OCI-LY7 (cell line): ENCODE measurements at regions not wholly inside any gene's neighbourhood (a gene's known extent, or its start where the extent isn't known, plus 50 kb on each side); places are given as distances from the start of the nearest gene placed in this dataset.

Experiments used
- BruUV-seq: library from RNA; stranded (reverse); fragments of 400-500 nt; replicated peaks from 2 replicates; lab custom pipeline; 2021; lab: Mats Ljungman, UMichigan
- CTCF ChIA-PET: fragments of 300-600 bp; sonication (Branson Sonifier 250); formaldehyde crosslinking; loops from one replicate; lab custom pipeline; 2022; ENCODE audit warnings: antibody characterized with exemption; ENCODE audit not compliant: unreplicated experiment; lab: Charles Lee
- POLR2A ChIA-PET: fragments of 300-600 bp; sonication (Branson Sonifier 250); formaldehyde crosslinking; loops from one replicate; lab custom pipeline; 2022; ENCODE audit warnings: antibody characterized with exemption; lab: Charles Lee
- DNase-seq: peaks from one replicate; pipeline ENCODE4 v3.0.0-alpha.2; 2015; ENCODE audit warnings: low spot score
- H2AFZ ChIP-seq: fragments of 200-600 bp; sonication (generic), shearing (Covaris generic); 2 replicates; pipeline ENCODE4 v1.6.1; 2014; ENCODE audit warnings: mild to moderate bottlenecking, antibody characterized with exemption, low read length, moderate library complexity
- H3K27ac ChIP-seq: fragments of 200-600 bp; sonication (generic); 2 replicates; pipeline ENCODE4 v1.5.1; 2014; ENCODE audit warnings: mixed run types, low read depth, mild to moderate bottlenecking, moderate library complexity, low read length, inconsistent platforms; ENCODE audit not compliant: poor library complexity, severe bottlenecking
- H3K36me3 ChIP-seq: fragments of 200-600 bp; sonication (generic); 2 replicates; pipeline ENCODE4 v1.6.1; 2014; ENCODE audit warnings: mild to moderate bottlenecking, antibody characterized with exemption, low read length, moderate library complexity, mixed read lengths; ENCODE audit not compliant: insufficient read depth
- H3K4me1 ChIP-seq: fragments of 200-600 bp; sonication (generic); 2 replicates; pipeline ENCODE4 v1.5.1; 2014; ENCODE audit warnings: mild to moderate bottlenecking, low read length; ENCODE audit not compliant: insufficient read depth, poor library complexity, severe bottlenecking
- H3K4me2 ChIP-seq: fragments of 200-600 bp; sonication (generic); 2 replicates; pipeline ENCODE4 v1.6.1; 2014; ENCODE audit warnings: mild to moderate bottlenecking, low read length
- H3K4me3 ChIP-seq: fragments of 200-600 bp; sonication (generic); 2 replicates; pipeline ENCODE4 v1.5.1; 2014; ENCODE audit warnings: mild to moderate bottlenecking, low read depth, low read length; ENCODE audit not compliant: poor library complexity, severe bottlenecking
- H3K79me2 ChIP-seq: fragments of 200-600 bp; sonication (generic); 2 replicates; pipeline ENCODE4 v1.6.1; 2016; ENCODE audit warnings: low read depth, mild to moderate bottlenecking, low read length, moderate library complexity, mixed read lengths; ENCODE audit not compliant: insufficient read depth
- H3K9me2 ChIP-seq: fragments of 200-600 bp; sonication (generic); 2 replicates; pipeline ENCODE4 v1.6.1; 2016; ENCODE audit warnings: mild to moderate bottlenecking, low read length, mixed read lengths; ENCODE audit not compliant: insufficient read depth
- H3K9me3 ChIP-seq: fragments of 200-600 bp; sonication (generic); 2 replicates; pipeline ENCODE4 v1.6.1; 2014; ENCODE audit warnings: mild to moderate bottlenecking, mixed run types, low read length, mixed read lengths
- H4K20me1 ChIP-seq: fragments of 200-600 bp; sonication (generic); 2 replicates; pipeline ENCODE4 v1.6.1; 2014; ENCODE audit warnings: mild to moderate bottlenecking, antibody characterized with exemption, low read length, moderate library complexity, mixed read lengths; ENCODE audit not compliant: insufficient read depth
- EZH2phosphoT487 ChIP-seq: fragments of 200-600 bp; sonication (generic); IDR thresholded peaks from 2 replicates; pipeline ENCODE4 v1.6.1; 2018; ENCODE audit warnings: low read depth, borderline replicate concordance, mild to moderate bottlenecking, mixed run types, antibody characterized with exemption, low read length, moderate library complexity, mixed read lengths
- intact Hi-C: fragments of 100-400 bp; cut with micrococcal nuclease; formaldehyde crosslinking; loops from one replicate; pipeline ENCODE4 v1.10.0; 2022; ENCODE audit not compliant: unreplicated experiment
- TF ChIP-seq, protein P1 (sequence below): fragments of 200-600 bp; sonication (generic); conservative IDR thresholded peaks from 2 replicates; pipeline ENCODE4 v1.5.1; 2014; ENCODE audit warnings: mild to moderate bottlenecking, antibody characterized with exemption, low read length, moderate library complexity, mixed read lengths

DNA sequence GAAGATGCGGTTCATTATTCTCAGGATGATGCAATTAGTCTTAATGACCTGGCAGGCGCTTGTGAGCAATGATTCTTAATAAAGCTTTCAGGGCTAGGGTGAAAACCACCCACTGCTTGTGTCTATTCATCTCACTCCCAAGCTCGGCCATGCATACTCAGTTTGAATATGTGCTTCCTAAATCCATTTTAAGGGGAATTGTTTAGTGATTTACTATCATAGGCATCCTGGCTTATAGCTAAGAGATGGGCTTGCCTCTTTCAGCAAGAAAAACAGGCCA, 141.1 kb upstream of the SLC24A3 start:
- peak overlapping the region; percentile 30; the same call in 1 of the 2 replicates for H3K4me2 ChIP-seq
- BruUV-seq = no TSS peak

DNA sequence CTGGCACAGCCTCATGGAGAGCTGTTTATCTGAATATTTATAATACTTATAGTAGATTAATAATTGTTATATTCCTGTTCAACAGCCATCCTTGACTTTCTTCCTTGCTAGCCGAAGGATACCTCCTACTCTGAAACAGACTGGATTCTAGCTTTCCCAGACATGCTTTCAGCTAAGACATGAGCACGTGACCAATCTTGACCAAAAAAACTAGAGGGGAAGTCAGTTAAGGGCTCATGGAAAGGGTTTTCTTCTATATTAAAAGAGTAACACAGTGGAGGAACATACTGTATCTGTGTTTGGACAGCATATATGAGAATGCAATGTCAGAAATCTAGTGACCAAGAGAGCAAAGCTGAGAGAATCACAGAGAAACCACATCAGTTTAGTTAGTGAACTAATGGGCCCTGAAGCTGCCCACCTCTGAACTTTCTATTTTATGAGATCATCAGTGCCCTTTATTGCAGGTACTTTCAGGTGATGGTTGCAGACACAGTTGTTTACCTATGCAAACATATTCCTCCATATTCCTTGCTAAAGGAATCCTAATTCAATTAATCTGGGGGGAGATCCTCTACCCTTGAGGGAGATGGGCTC, 140.4 kb upstream of the SLC24A3 start:
- Histone ChIP-seq H3K4me2 (no peak overlapping the region), H4K20me1 (no peaks in the 10 kb centered on the region), H3K36me3 (no peaks in the 10 kb centered on the region), H2AFZ (no peak overlapping the region; the same call in 1 of the 2 replicates), H3K9me3 (no peaks in the 10 kb centered on the region), H3K9me2 (no peaks in the 10 kb centered on the region), H3K79me2 (no peaks in the 10 kb centered on the region), H3K4me1 (peaks cover 34% of the 10 kb centered on the region), H3K27ac (peak overlapping the region; percentile 62), H3K4me3 (no peak overlapping the region)
- POLR2A ChIA-PET = interaction anchor here (1.4 kb wide), 1 partner anchor 14 kb away, joined by 5 read pairs; no protein-coding TSS in a partner anchor
- intact Hi-C loops = loop anchor here (5.0 to 10.0 kb wide), 3 partner anchors 45 to 753 kb away; no protein-coding TSS in a partner anchor
- CTCF ChIA-PET = no interaction called here
- BruUV-seq = no TSS peak
- TF ChIP-seq, protein P1, sequence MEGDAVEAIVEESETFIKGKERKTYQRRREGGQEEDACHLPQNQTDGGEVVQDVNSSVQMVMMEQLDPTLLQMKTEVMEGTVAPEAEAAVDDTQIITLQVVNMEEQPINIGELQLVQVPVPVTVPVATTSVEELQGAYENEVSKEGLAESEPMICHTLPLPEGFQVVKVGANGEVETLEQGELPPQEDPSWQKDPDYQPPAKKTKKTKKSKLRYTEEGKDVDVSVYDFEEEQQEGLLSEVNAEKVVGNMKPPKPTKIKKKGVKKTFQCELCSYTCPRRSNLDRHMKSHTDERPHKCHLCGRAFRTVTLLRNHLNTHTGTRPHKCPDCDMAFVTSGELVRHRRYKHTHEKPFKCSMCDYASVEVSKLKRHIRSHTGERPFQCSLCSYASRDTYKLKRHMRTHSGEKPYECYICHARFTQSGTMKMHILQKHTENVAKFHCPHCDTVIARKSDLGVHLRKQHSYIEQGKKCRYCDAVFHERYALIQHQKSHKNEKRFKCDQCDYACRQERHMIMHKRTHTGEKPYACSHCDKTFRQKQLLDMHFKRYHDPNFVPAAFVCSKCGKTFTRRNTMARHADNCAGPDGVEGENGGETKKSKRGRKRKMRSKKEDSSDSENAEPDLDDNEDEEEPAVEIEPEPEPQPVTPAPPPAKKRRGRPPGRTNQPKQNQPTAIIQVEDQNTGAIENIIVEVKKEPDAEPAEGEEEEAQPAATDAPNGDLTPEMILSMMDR = no peak
- TF ChIP-seq EZH2phosphoT487 = no peak
- DNase-seq = no peak

More for the DNA sequence above, 141.1 kb upstream of the SLC24A3 start:
- DNase-seq = no peak
- ChIA-PET CTCF (interaction anchor here (0.6 kb wide), 1 partner anchor 329 kb away, joined by 3 read pairs; no protein-coding TSS in a partner anchor), POLR2A (interaction anchor here (1.4 kb wide), 1 partner anchor 13 kb away, joined by 5 read pairs; no protein-coding TSS in a partner anchor)
- H3K9me3 ChIP-seq = no peaks in the 10 kb centered on the region
- TF ChIP-seq, protein P1 = no peak
- no peak for TF ChIP-seq EZH2phosphoT487
- H3K79me2 ChIP-seq = no peaks in the 10 kb centered on the region
- H3K27ac ChIP-seq = peak overlapping the region; percentile 62
- H2AFZ ChIP-seq = peak overlapping the region; percentile 35; the same call in 1 of the 2 replicates
- no peaks in the 10 kb centered on the region for H3K36me3 ChIP-seq
- H3K4me1 ChIP-seq = peaks cover 34% of the 10 kb centered on the region
- intact Hi-C loops = loop anchor here (5.0 to 10.0 kb wide), 3 partner anchors 44 to 753 kb away; no protein-coding TSS in a partner anchor
- H3K9me2 ChIP-seq = no peaks in the 10 kb centered on the region
- no peak overlapping the region for H3K4me3 ChIP-seq
- H4K20me1 ChIP-seq = no peaks in the 10 kb centered on the region

DNA sequence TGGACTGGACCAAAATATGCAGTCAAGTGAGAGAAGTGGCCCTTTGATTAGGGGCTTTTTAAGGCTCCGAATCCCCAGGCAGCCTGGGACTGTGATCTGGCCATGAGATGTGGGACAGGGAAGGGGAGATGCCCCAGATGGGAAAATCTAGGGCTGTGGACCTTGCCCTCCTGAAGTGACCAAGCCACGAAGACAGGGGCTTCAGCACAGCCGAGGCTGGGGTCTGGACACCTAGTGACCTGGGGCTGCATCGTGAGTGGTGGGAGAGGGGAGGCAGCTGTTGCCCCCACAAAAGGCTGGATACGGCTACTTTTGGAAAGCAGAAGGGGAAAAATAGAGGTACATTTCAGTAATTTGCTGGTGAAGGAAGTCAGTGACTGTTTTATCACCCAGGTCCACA, 139.5 kb upstream of the SLC24A3 start:
- no peak overlapping the region for H3K4me3 ChIP-seq
- H4K20me1 ChIP-seq = no peaks in the 10 kb centered on the region
- ChIA-PET POLR2A (interaction anchor here (1.2 kb wide), 1 partner anchor 11 kb away, joined by 3 read pairs; no protein-coding TSS in a partner anchor), CTCF (no interaction called here)
- H3K36me3 ChIP-seq = no peaks in the 10 kb centered on the region
- TF ChIP-seq EZH2phosphoT487 = no peak
- TF ChIP-seq, protein P1 = no peak
- no peak overlapping the region for H2AFZ ChIP-seq
- peaks cover 34% of the 10 kb centered on the region for H3K4me1 ChIP-seq
- no peak overlapping the region for H3K27ac ChIP-seq
- no peaks in the 10 kb centered on the region for H3K9me3 ChIP-seq
- DNase-seq = no peak
- intact Hi-C loops = loop anchor here (5.0 to 10.0 kb wide), 3 partner anchors 46 to 752 kb away; no protein-coding TSS in a partner anchor
- no peaks in the 10 kb centered on the region for H3K79me2 ChIP-seq
- H3K4me2 ChIP-seq = no peak overlapping the region
- no peaks in the 10 kb centered on the region for H3K9me2 ChIP-seq
- no TSS peak for BruUV-seq
